ACC112 (cell line): ENCODE measurements at regions not wholly inside any gene's neighbourhood (a gene's known extent, or its start where the extent isn't known, plus 50 kb on each side); places are given as distances from the start of the nearest gene placed in this dataset.
"Not testable (repeated sequence)": the region's sequence is repeated elsewhere in the genome, so short reads cannot be mapped to it uniquely, and the experiment has no call there.

Source experiments
- H2AFZ ChIP-seq: fragments of 200-600 bp; sonication (generic); one replicate; pipeline ENCODE4 v1.6.0; 2017; ENCODE audit warnings: antibody characterized with exemption, low read length; ENCODE audit not compliant: unreplicated experiment
- H3K27ac ChIP-seq: fragments of 200-600 bp; sonication (generic); 2 replicates; pipeline ENCODE4 v1.5.1; 2014; ENCODE audit warnings: low read depth, mild to moderate bottlenecking, antibody characterized with exemption, low read length, moderate library complexity
- H3K27me3 ChIP-seq: fragments of 200-600 bp; sonication (generic); 2 replicates; pipeline ENCODE4 v1.6.1; 2014; ENCODE audit warnings: mild to moderate bottlenecking, antibody characterized with exemption, low read length, moderate library complexity, mixed read lengths; ENCODE audit not compliant: insufficient read depth
- H3K36me3 ChIP-seq: fragments of 200-600 bp; sonication (generic); 2 replicates; pipeline ENCODE4 v1.6.1; 2016; ENCODE audit warnings: mild to moderate bottlenecking, antibody characterized with exemption, low read length, moderate library complexity, mixed read lengths; ENCODE audit not compliant: insufficient read depth
- H3K4me1 ChIP-seq: fragments of 200-600 bp; sonication (generic); one replicate; pipeline ENCODE4 v1.6.1; 2016; ENCODE audit warnings: low read length, mixed read lengths; ENCODE audit not compliant: insufficient read depth, unreplicated experiment, control insufficient read depth
- H3K4me3 ChIP-seq: fragments of 200-600 bp; sonication (generic); 2 replicates; pipeline ENCODE4 v1.5.1; 2014; ENCODE audit warnings: mild to moderate bottlenecking, low read depth, low read length
- H3K79me2 ChIP-seq: fragments of 200-600 bp; sonication (generic); one replicate; pipeline ENCODE4 v1.6.0; 2016; ENCODE audit warnings: low read length; ENCODE audit not compliant: control insufficient read depth, unreplicated experiment, insufficient read depth

DNA sequence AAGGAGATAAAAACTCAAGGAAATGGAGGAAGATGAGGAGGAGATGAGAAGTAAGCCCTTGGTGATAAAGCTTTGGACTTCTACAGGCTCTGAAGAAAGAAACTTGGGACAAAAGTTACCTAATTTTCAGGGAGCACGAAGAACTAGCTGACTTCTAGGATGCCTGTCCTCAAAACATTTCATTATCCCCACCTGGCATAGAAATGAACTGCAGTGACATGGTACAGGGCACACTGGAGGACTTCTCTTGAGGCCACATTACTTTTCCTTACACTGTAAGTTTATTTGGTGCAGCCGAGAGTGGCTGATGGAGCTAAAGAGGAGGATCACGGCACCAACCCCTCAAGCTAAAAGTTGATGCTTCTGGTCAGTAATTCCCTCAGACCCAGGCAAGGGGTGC is 269.5 kb upstream of the MSX2 start:
- no peaks in the 10 kb centered on the region for H3K36me3 ChIP-seq
- H2AFZ ChIP-seq = no peak overlapping the region
- no peaks in the 10 kb centered on the region for H3K27me3 ChIP-seq
- no peaks in the 10 kb centered on the region for H3K79me2 ChIP-seq
- no peaks in the 10 kb centered on the region for H3K4me1 ChIP-seq
- no peak overlapping the region for H3K27ac ChIP-seq
- H3K4me3 ChIP-seq = no peak overlapping the region

DNA sequence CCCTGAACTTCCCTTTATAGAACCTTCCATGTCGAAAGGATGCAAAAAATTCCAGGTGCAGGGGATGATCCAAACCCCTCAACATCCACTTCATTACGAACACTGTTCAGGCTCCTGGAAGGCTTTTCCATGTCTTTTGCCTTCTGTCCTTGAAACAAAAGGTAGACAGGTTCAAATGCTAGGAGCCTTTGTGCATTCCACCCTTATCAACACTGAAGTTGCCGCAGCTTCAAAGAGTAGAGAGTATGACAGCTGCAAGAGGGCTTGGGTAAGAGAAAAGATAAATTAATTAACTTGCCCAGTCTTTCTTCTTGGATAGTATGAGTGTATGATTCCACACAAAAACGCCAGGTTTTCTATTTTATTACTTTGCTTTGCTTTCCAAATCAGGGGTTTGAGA is 269.1 kb upstream of the MSX2 start:
- Histone ChIP-seq H3K27ac (no peak overlapping the region), H3K79me2 (no peaks in the 10 kb centered on the region), H3K27me3 (no peaks in the 10 kb centered on the region), H2AFZ (no peak overlapping the region), H3K36me3 (no peaks in the 10 kb centered on the region), H3K4me3 (no peak overlapping the region), H3K4me1 (no peaks in the 10 kb centered on the region)

GRCh38 chr5:174457141-174457678 is 267.2 kb upstream of the MSX2 start:
- no peaks in the 10 kb centered on the region for H3K4me1 ChIP-seq
- H3K27ac ChIP-seq = no peak overlapping the region
- H3K4me3 ChIP-seq = no peak overlapping the region
- H3K27me3 ChIP-seq = no peaks in the 10 kb centered on the region
- no peaks in the 10 kb centered on the region for H3K79me2 ChIP-seq
- no peaks in the 10 kb centered on the region for H3K36me3 ChIP-seq
- no peak overlapping the region for H2AFZ ChIP-seq

DNA sequence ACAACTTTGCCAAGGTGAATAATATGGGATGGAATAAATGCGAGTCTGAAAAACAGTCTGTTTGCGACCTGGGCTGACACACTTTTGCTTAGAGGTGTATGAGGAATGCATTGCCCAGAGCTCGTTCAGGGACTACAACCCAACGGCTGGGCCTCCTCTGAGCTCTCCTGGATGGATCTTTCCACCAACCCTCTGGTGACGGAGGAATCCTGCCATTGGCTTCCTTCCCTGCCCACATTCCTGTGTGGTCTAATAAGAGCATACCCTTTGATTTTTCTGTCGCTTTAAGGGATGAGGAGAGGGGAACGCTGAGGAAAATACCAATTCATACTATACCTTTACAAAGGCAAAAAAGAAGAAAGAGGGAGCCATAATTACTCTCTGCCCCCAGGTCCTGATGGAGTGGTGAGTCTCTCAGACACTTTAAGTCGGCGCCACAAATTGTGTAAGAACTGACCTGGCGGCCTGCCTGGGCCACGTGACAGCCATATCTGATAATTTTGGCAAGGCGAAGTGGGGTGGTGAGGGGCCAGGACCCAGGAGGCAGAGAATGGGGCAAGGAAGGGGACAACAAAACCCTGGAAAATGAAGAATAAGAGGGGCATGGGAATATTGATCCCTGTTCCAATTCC is 265.2 kb upstream of the MSX2 start:
- no peaks in the 10 kb centered on the region for H3K36me3 ChIP-seq
- H3K4me3 ChIP-seq = no peak overlapping the region
- H3K79me2 ChIP-seq = no peaks in the 10 kb centered on the region
- H3K4me1 ChIP-seq = no peaks in the 10 kb centered on the region
- H3K27ac ChIP-seq = no peak overlapping the region
- no peak overlapping the region for H2AFZ ChIP-seq
- no peaks in the 10 kb centered on the region for H3K27me3 ChIP-seq

GRCh38 chr5:174459832-174460448 is 264.4 kb upstream of the MSX2 start:
- no peaks in the 10 kb centered on the region for H3K4me1 ChIP-seq
- no peak overlapping the region for H3K27ac ChIP-seq
- no peaks in the 10 kb centered on the region for H3K79me2 ChIP-seq
- H3K27me3 ChIP-seq = no peaks in the 10 kb centered on the region
- no peaks in the 10 kb centered on the region for H3K36me3 ChIP-seq
- no peak overlapping the region for H2AFZ ChIP-seq
- no peak overlapping the region for H3K4me3 ChIP-seq

- Histone ChIP-seq H3K4me3 (no peak overlapping the region), H3K27me3 (no peaks in the 10 kb centered on the region), H3K79me2 (no peaks in the 10 kb centered on the region), H3K27ac (no peak overlapping the region), H2AFZ (no peak overlapping the region), H3K4me1 (no peaks in the 10 kb centered on the region), H3K36me3 (no peaks in the 10 kb centered on the region)
These were observed 262.3 kb upstream of the MSX2 start for GRCh38 chr5:174462129-174462528.

DNA sequence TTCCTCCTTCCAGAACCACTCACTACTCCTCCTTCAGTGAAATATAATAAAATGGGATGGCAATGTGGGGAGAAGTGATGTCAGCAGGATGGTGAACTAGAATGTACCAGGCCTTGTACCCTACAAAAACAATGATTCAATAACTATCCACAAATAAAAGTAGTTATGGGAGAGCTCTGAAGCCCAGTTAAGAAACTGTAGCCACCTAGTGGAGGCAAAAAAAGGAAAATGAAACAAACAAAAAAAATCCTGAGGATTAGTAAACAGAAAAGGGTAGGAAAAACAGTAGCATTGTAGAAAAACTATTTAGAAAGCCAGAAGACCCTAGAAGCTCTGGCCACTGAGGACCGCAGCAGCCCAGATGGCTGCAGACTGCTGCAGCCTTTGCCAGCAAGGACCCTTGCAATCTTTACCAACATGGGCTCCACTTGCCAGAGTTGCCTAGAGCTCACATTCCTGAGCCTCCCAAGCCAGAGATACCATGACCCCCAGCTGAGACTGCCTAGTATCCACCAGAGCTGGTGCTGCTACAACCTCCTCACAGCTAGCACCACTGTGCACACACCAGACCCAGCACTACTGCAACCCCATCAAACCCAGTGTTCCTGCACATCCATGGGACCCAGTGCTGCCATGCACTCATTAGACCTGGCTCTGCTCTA is 259.7 kb upstream of the MSX2 start:
- Histone ChIP-seq H3K4me1 (no peaks in the 10 kb centered on the region), H2AFZ (no peak overlapping the region), H3K4me3 (no peak overlapping the region), H3K27ac (no peak overlapping the region), H3K36me3 (no peaks in the 10 kb centered on the region), H3K27me3 (no peaks in the 10 kb centered on the region), H3K79me2 (no peaks in the 10 kb centered on the region)

DNA sequence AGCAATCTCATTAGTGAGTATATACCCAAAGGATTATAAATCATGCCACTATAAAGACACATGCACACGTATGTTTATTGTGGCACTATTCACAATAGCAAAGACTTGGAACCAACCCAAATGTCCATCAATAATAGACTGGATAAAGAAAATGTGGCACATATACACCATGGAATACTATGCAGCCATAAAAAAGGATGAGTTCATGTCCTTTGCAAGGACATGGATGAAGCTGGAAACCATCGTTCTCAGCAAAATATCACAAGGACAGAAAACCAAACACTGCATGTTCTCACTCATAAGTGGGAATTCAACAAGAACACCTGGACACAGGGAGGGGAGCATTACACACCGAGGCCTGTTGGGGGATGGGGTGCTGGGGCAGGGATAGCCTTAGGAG is 252.9 kb upstream of the MSX2 start:
- H3K79me2 ChIP-seq, H3K36me3 ChIP-seq, H3K4me1 ChIP-seq, H3K27me3 ChIP-seq, H3K27ac ChIP-seq, H2AFZ ChIP-seq, H3K4me3 ChIP-seq: not testable (repeated sequence)

GRCh38 chr5:174472956-174473355 is 251.4 kb upstream of the MSX2 start:
- H3K79me2 ChIP-seq = no peaks in the 10 kb centered on the region
- no peak overlapping the region for H3K4me3 ChIP-seq
- H2AFZ ChIP-seq = no peak overlapping the region
- H3K36me3 ChIP-seq = no peaks in the 10 kb centered on the region
- no peak overlapping the region for H3K27ac ChIP-seq
- no peaks in the 10 kb centered on the region for H3K27me3 ChIP-seq
- no peaks in the 10 kb centered on the region for H3K4me1 ChIP-seq

DNA sequence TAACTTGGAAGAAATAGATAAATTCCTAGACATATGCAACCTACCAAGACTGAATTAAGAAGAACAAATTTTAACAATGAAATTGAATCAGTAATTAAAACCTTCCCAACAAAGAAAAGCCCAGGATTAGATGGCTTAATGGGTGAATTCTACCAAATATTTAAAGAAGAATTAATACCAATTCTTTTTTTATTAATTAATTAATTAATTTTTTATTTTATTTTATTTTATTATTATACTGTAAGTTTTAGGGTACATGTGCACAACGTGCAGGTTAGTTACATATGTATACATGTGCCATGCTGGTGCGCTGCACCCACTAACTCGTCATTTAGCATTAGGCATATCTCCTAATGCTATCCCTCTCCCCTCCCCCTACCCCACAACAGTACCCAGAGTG is 248.4 kb upstream of the MSX2 start:
- H3K27ac ChIP-seq, H3K79me2 ChIP-seq, H3K4me1 ChIP-seq, H3K36me3 ChIP-seq, H3K27me3 ChIP-seq, H3K4me3 ChIP-seq, H2AFZ ChIP-seq: not testable (repeated sequence)

GRCh38 chr5:174479325-174479724 is 245.1 kb upstream of the MSX2 start:
- no peak overlapping the region for H3K27ac ChIP-seq
- no peaks in the 10 kb centered on the region for H3K36me3 ChIP-seq
- no peaks in the 10 kb centered on the region for H3K79me2 ChIP-seq
- H3K4me3 ChIP-seq = no peak overlapping the region
- no peaks in the 10 kb centered on the region for H3K4me1 ChIP-seq
- no peak overlapping the region for H2AFZ ChIP-seq
- H3K27me3 ChIP-seq = no peaks in the 10 kb centered on the region
